ENCODE measurements at regions not wholly inside any gene's neighbourhood (a gene's known extent, or its start where the extent isn't known, plus 50 kb on each side); places are given as distances from the start of the nearest gene placed in this dataset.

GRCh38 chr1:101148980-101149379 is 87.8 kb upstream of the S1PR1 start:
- no peak for DNase-seq (ENCODE audit: low read depth)
- no peak overlapping the region for H3K4me3 ChIP-seq (ENCODE audit: low read depth, low read length)
- TF ChIP-seq CTCF (IDR thresholded peaks at IDR 0.05; ENCODE audit: insufficient read depth, low read length): no peak

GRCh38 chr1:101147381-101147780 is 89.4 kb upstream of the S1PR1 start:
- no peak for TF ChIP-seq CTCF (IDR thresholded peaks at IDR 0.05; ENCODE audit: insufficient read depth, low read length)
- no peak overlapping the region for H3K4me3 ChIP-seq (ENCODE audit: low read depth, low read length)
- no peak for DNase-seq (ENCODE audit: low read depth)

DNA sequence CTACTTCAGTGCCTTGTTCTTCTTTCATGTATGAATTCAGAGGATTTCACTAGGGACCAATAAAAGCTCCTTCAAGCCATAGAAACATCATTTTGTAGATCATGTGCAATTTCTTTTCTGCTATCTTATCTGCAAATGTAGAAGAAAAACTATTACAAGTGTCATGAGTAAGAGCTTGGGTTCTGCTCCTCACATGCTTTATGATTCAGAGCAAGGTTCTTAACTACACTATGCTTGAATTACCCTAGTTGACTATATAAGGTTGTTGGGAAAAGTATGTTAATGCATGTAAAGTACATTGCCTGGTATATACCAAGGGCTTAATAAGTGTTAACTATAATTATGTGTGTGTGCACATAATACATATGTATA is 91.4 kb upstream of the S1PR1 start:
- DNase-seq (ENCODE audit: low read depth): peak; percentile 61
- TF ChIP-seq CTCF (IDR thresholded peaks at IDR 0.05; ENCODE audit: insufficient read depth, low read length): no peak
- H3K4me3 ChIP-seq (ENCODE audit: low read depth, low read length): no peak overlapping the region

- DNase-seq (ENCODE audit: low read depth): no peak
- no peak for TF ChIP-seq CTCF (IDR thresholded peaks at IDR 0.05; ENCODE audit: insufficient read depth, low read length)
- no peak overlapping the region for H3K4me3 ChIP-seq (ENCODE audit: low read depth, low read length)
These were observed 92.0 kb upstream of the S1PR1 start for GRCh38 chr1:101144671-101145448.

- no peak for DNase-seq (ENCODE audit: low read depth)
- no peak overlapping the region for H3K4me3 ChIP-seq (ENCODE audit: low read depth, low read length)
- no peak for TF ChIP-seq CTCF (IDR thresholded peaks at IDR 0.05; ENCODE audit: insufficient read depth, low read length)
These were observed 94.6 kb upstream of the S1PR1 start for GRCh38 chr1:101142244-101142643.

DNA sequence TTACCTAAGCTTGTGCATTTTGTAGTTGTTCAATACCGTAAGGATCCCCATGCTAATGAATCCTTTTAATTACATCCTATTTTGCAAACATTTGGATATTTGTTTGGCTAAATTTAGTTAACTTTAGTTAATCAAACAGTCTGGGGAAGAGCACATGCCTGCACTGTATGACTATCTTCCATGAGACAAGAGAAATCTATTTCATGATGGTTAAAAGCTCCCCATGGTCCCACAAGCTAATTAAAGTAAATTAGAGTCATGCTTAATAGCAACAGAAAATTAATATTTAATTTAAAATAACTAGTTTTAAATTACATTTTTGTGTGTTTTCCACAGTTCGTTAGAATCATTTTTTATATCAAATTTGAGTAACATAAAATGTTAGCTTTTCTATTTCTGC is 95.4 kb upstream of the S1PR1 start:
- TF ChIP-seq CTCF (IDR thresholded peaks at IDR 0.05; ENCODE audit: insufficient read depth, low read length): no peak
- H3K4me3 ChIP-seq (ENCODE audit: low read depth, low read length): no peak overlapping the region
- DNase-seq (ENCODE audit: low read depth): no peak
